HEK293 (cell line): ENCODE measurements at regions not wholly inside any gene's neighbourhood (a gene's known extent, or its start where the extent isn't known, plus 50 kb on each side); places are given as distances from the start of the nearest gene placed in this dataset.

Source experiments
- HOXD13 ChIP-seq: sonication (generic); formaldehyde crosslinking; IDR thresholded peaks from 2 replicates; pipeline ENCODE4 v1.8.0; 2022; ENCODE audit warnings: missing genetic modification reagents, borderline replicate concordance
- YY1 ChIP-seq: fragments of 450-650 bp; formaldehyde crosslinking; IDR thresholded peaks from 2 replicates; pipeline ENCODE4 v1.5.1; 2018; ENCODE audit warnings: missing biosample characterization, missing genetic modification characterization
- ZNF776 ChIP-seq: fragments of 450-650 bp; formaldehyde crosslinking; IDR thresholded peaks from 2 replicates; pipeline ENCODE4 v1.5.0; 2017; ENCODE audit warnings: missing biosample characterization, missing genetic modification characterization, borderline replicate concordance
- ZNF843 ChIP-seq: fragments of 450-650 bp; formaldehyde crosslinking; IDR thresholded peaks from 2 replicates; pipeline ENCODE4 v1.5.1; 2016; ENCODE audit warnings: missing biosample characterization, missing genetic modification characterization
- TF ChIP-seq, protein P1 (sequence below): fragments of 450-650 bp; formaldehyde crosslinking; IDR thresholded peaks from 2 replicates; pipeline ENCODE4 v1.5.1; 2016; ENCODE audit warnings: missing biosample characterization, missing genetic modification characterization
- TF ChIP-seq, protein P2 (sequence below): fragments of 450-650 bp; formaldehyde crosslinking; IDR thresholded peaks from 2 replicates; pipeline ENCODE4 v1.5.1; 2017; ENCODE audit warnings: missing biosample characterization, mild to moderate bottlenecking, missing genetic modification characterization, moderate library complexity

DNA sequence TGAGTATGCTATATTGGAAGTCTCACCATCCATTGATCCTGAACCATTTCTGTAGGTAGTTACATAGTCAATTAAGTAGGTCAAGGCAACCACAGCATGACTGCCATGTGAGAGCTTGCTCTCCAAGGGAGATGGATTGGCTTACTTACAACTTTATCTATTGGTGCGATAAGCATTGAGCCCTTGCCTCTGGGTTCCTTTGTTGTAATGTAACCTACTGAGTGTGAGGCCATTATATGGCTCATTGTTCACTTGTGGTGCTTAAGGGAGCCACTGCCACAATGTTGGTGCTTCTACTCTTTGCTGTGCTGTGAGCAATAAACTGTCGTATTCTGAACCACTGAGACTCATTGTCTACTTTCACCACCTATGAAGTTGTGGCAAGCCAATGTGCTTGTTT is 510.6 kb upstream of the ITGA1 start:
- TF ChIP-seq ZNF843 (tag by site-specific recombination) (no peak), ZNF776 (tag by site-specific recombination) (no peak), YY1 (tag by site-specific recombination) (no peak), HOXD13 (CRISPR knock-in tag) (no peak)
- TF ChIP-seq, protein P1, sequence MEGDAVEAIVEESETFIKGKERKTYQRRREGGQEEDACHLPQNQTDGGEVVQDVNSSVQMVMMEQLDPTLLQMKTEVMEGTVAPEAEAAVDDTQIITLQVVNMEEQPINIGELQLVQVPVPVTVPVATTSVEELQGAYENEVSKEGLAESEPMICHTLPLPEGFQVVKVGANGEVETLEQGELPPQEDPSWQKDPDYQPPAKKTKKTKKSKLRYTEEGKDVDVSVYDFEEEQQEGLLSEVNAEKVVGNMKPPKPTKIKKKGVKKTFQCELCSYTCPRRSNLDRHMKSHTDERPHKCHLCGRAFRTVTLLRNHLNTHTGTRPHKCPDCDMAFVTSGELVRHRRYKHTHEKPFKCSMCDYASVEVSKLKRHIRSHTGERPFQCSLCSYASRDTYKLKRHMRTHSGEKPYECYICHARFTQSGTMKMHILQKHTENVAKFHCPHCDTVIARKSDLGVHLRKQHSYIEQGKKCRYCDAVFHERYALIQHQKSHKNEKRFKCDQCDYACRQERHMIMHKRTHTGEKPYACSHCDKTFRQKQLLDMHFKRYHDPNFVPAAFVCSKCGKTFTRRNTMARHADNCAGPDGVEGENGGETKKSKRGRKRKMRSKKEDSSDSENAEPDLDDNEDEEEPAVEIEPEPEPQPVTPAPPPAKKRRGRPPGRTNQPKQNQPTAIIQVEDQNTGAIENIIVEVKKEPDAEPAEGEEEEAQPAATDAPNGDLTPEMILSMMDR (tag by site-specific recombination) = no peak
- TF ChIP-seq, protein P2, sequence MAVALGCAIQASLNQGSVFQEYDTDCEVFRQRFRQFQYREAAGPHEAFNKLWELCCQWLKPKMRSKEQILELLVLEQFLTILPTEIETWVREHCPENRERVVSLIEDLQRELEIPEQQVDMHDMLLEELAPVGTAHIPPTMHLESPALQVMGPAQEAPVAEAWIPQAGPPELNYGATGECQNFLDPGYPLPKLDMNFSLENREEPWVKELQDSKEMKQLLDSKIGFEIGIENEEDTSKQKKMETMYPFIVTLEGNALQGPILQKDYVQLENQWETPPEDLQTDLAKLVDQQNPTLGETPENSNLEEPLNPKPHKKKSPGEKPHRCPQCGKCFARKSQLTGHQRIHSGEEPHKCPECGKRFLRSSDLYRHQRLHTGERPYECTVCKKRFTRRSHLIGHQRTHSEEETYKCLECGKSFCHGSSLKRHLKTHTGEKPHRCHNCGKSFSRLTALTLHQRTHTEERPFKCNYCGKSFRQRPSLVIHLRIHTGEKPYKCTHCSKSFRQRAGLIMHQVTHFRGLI (tag by site-specific recombination) = no peak
